GM12878 (cell line): ENCODE measurements at regions not wholly inside any gene's neighbourhood (a gene's known extent, or its start where the extent isn't known, plus 50 kb on each side); places are given as distances from the start of the nearest gene placed in this dataset.

ENCODE experiments used
- ATAC-seq: fragments of 200-7000 bp; cut with Tn5 transposase; 3 replicates; pipeline ENCODE4 v1.9.1; 2020; ENCODE audit warnings: mild to moderate bottlenecking, moderate library complexity
- BruUV-seq: library from RNA; stranded (reverse); fragments of 400-500 nt; replicated peaks from 2 replicates; lab custom pipeline; 2021; lab: Mats Ljungman, UMichigan
- CTCF ChIA-PET: fragments of 300-600 bp; sonication (Branson Sonifier 250); formaldehyde crosslinking; extraction: SDS; loops from one replicate; lab custom pipeline; 2021; ENCODE audit warnings: inconsistent platforms; lab: Yijun Ruan, JAX
- POLR2A ChIA-PET: fragments of 350-600 bp; formaldehyde crosslinking; extraction: SDS; loops from one replicate; lab custom pipeline; 2021; ENCODE audit warnings: inconsistent platforms; lab: Charles Lee
- RAD21 ChIA-PET: fragments of 300-600 bp; sonication (Branson Sonifier 250); formaldehyde crosslinking; loops from one replicate; lab custom pipeline; 2023; ENCODE audit warnings: antibody characterized with exemption; ENCODE audit not compliant: unreplicated experiment; lab: Charles Lee
- SMC1A ChIA-PET: fragments of 300-600 bp; sonication (Branson Sonifier 250); formaldehyde crosslinking; loops from one replicate; lab custom pipeline; 2023; ENCODE audit not compliant: unreplicated experiment, uncharacterized antibody; lab: Charles Lee
- DNase-seq: peaks from one replicate; pipeline ENCODE4 v3.0.0-alpha.2; 2011; ENCODE audit warnings: low read depth, low spot score
- FAIRE-seq: peaks from 3 replicates; lab custom pipeline; 2011; peaks lifted over from hg19 to GRCh38; lab: Jason Lieb, UNC
- H2AFZ ChIP-seq: 2 replicates; pipeline ENCODE4 v1.6.0; 2011; ENCODE audit warnings: low read depth, low read length, control low read depth; ENCODE audit not compliant: control insufficient read depth
- H3K27ac ChIP-seq: 2 replicates; pipeline ENCODE4 v1.5.1; 2011; ENCODE audit warnings: control low read depth; ENCODE audit not compliant: control insufficient read depth, insufficient read depth
- H3K27me3 ChIP-seq, 2 experiments: replicated peaks in 1 of 2; 2 replicates each; pipeline versions ENCODE4 v1.6.0 to v1.6.1; 2011; ENCODE audit warnings: low read length in 1 of 2; ENCODE audit not compliant: control insufficient read depth in 2 of 2, insufficient read depth in 2 of 2
- H3K36me3 ChIP-seq, 2 experiments: 2 replicates each; pipeline ENCODE4 v1.5.1; 2011; ENCODE audit warnings: low read length in 1 of 2; ENCODE audit not compliant: control insufficient read depth in 2 of 2, insufficient read depth in 2 of 2
- H3K4me1 ChIP-seq: 2 replicates; pipeline ENCODE4 v1.6.1; 2011; ENCODE audit warnings: mild to moderate bottlenecking, low read length, moderate library complexity, mixed read lengths; ENCODE audit not compliant: control insufficient read depth, insufficient read depth
- H3K4me2 ChIP-seq: 2 replicates; pipeline ENCODE4 v1.6.0; 2011; ENCODE audit warnings: control low read depth; ENCODE audit not compliant: control insufficient read depth, insufficient read depth
- H3K4me3 ChIP-seq: fragments of 200-600 bp; sonication (generic); 2 replicates; pipeline ENCODE4 v1.5.1; 2016
- H3K79me2 ChIP-seq: 2 replicates; pipeline ENCODE4 v1.6.0; 2011; ENCODE audit warnings: low read length; ENCODE audit not compliant: control insufficient read depth, insufficient read depth
- H3K9ac ChIP-seq: 2 replicates; pipeline ENCODE4 v1.8.0; 2011; ENCODE audit warnings: low read length, control low read depth, mixed read lengths; ENCODE audit not compliant: control insufficient read depth, insufficient read depth
- H3K9me3 ChIP-seq: replicated peaks from 3 replicates; pipeline ENCODE4 v1.5.1; 2011; ENCODE audit warnings: mild to moderate bottlenecking, low read length; ENCODE audit not compliant: control insufficient read depth, insufficient read depth
- H4K20me1 ChIP-seq: 2 replicates; pipeline ENCODE4 v1.6.0; 2011; ENCODE audit not compliant: control insufficient read depth, insufficient read depth
- CHD4 ChIP-seq: fragments of 200-600 bp; sonication (generic); IDR thresholded peaks from 2 replicates; pipeline ENCODE4 v1.6.1; 2016; ENCODE audit warnings: mild to moderate bottlenecking
- KLF5 ChIP-seq: fragments of 450-650 bp; IDR thresholded peaks from 2 replicates; pipeline ENCODE4 v1.6.1; 2014; ENCODE audit warnings: mild to moderate bottlenecking; ENCODE audit not compliant: partially characterized antibody
- MAX ChIP-seq: IDR thresholded peaks from 2 replicates; pipeline ENCODE4 v1.6.1; 2012; ENCODE audit warnings: low read depth, low read length, improper control_type of control experiment
- PBX3 ChIP-seq: IDR thresholded peaks from 2 replicates; pipeline ENCODE4 v1.6.1; 2011; ENCODE audit warnings: mild to moderate bottlenecking, low read depth, low read length, moderate library complexity; ENCODE audit not compliant: insufficient replicate concordance
- POLR2AphosphoS2 ChIP-seq: IDR thresholded peaks from 2 replicates; pipeline ENCODE4 v1.6.1; 2011; ENCODE audit warnings: low read depth, mild to moderate bottlenecking, low read length, improper control_type of control experiment, moderate library complexity
- POLR2AphosphoS5 ChIP-seq: IDR thresholded peaks from 2 replicates; pipeline ENCODE4 v1.6.1; 2011; ENCODE audit warnings: mild to moderate bottlenecking, low read length, inconsistent platforms
- SMARCA5 ChIP-seq: fragments of 450-650 bp; IDR thresholded peaks from 2 replicates; pipeline ENCODE4 v1.6.1; 2017; ENCODE audit warnings: mild to moderate bottlenecking
- SREBF2 ChIP-seq: IDR thresholded peaks from 2 replicates; pipeline ENCODE4 v1.6.1; 2012; ENCODE audit warnings: mild to moderate bottlenecking, low read length
- TARDBP ChIP-seq: IDR thresholded peaks from 2 replicates; pipeline ENCODE4 v1.6.1; 2016; ENCODE audit warnings: borderline replicate concordance
- WGBS: methylation state at CpG from one replicate; pipeline ENCODE4 v1.1.6; 2016; ENCODE audit warnings: low lambda C conversion rate; ENCODE audit not compliant: insufficient replicate concordance, insufficient coverage; ENCODE audit errors: missing lambda C conversion rate; 5-methylcytosine and 5-hydroxymethylcytosine counted together
- in situ Hi-C: fragments of 300-500 bp; cut with MboI; formaldehyde crosslinking; loops from 9 replicates; pipeline ENCODE4 v1.14.3; 2018; ENCODE audit warnings: mixed read lengths
- intact Hi-C: fragments of 100-400 bp; cut with micrococcal nuclease; formaldehyde crosslinking; loops from one replicate; pipeline ENCODE4 v1.14.2; 2022; ENCODE audit not compliant: unreplicated experiment

DNA sequence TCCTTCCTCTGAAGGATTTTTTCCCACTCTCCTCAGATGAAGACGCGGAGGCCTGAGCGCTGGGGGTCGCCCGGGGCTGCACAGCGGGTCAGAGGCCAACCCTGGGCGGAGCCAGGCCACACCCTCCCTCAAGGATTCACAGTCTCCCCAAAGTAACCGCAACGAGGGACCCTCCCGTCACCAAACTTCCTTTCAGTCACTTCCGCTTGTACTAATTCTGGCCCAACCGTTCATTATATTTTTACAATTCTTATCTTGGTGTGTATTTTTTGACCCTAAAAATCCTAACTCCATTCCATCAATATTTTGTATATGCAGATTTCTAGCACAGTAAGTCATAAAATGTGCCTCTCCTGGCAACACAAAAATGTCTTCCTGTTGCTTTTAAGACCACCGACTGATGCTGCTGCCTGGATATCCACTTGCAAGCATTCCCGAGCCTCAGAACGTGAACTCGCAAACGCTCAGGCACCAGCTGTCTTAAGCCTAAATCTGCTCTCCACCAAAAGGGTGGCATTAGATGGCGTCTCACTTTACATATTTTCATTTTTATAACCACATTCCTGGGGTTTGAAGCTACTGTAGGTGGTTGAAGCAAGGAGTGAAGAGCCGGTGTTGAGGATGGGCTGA, 128.0 kb downstream of the DLL1 start:
- Histone ChIP-seq H3K4me3 (no peak overlapping the region), H3K27ac (no peak overlapping the region), H2AFZ (no peak overlapping the region), H3K79me2 (no peaks in the 10 kb centered on the region), H3K36me3 (no peaks in the 10 kb centered on the region), H3K9ac (no peak overlapping the region), H3K4me2 (no peak overlapping the region), H4K20me1 (no peaks in the 10 kb centered on the region), H3K9me3 (no peaks in the 10 kb centered on the region; the same call in 2 of the 3 replicates), H3K4me1 (no peaks in the 10 kb centered on the region), H3K27me3 (no peaks in the 10 kb centered on the region)
- POLR2A ChIA-PET: no interaction called here
- WGBS: 89% methylated on average over 19 of the region's 19 CpGs
- intact Hi-C loops: no loop called here
- RAD21 ChIA-PET: no interaction called here
- SMC1A ChIA-PET: no interaction called here
- ATAC-seq (no peak), DNase-seq (no peak), FAIRE-seq (no peak)
- BruUV-seq: no TSS peak
- TF ChIP-seq POLR2AphosphoS2: no peak
- TF ChIP-seq SMARCA5: no peak
- TF ChIP-seq POLR2AphosphoS5: no peak
- no peak for TF ChIP-seq MAX
- TF ChIP-seq TARDBP: no peak
- no peak for TF ChIP-seq PBX3
- TF ChIP-seq KLF5: no peak
- no peak for TF ChIP-seq SREBF2
- TF ChIP-seq CHD4: no peak
- CTCF ChIA-PET: no interaction called here
- in situ Hi-C loops: no loop called here
